Cardiac fibroblast (primary cell): ENCODE measurements at regions not wholly inside any gene's neighbourhood (a gene's known extent, or its start where the extent isn't known, plus 50 kb on each side); places are given as distances from the start of the nearest gene placed in this dataset.

Experiments used
- DNase-seq, 2 donors: peaks; one replicate each; pipeline versions ENCODE4 v3.0.0 to v3.0.0-alpha.2; 2010; ENCODE audit warnings: low read depth in 2 of 2
- H3K4me3 ChIP-seq, 2 donors: replicated peaks in 1 of 2; 1 replicate in 1 of 2; 2 replicates in 1 of 2; pipeline ENCODE4 v1.5.1; 2011; ENCODE audit warnings: low read depth in 2 of 2, low read length in 2 of 2, mild to moderate bottlenecking in 2 of 2, moderate library complexity in 1 of 2
- TF ChIP-seq, protein P1 (sequence below): IDR thresholded peaks from one replicate; pipeline ENCODE4 v1.5.1; 2011; ENCODE audit warnings: low read depth, mild to moderate bottlenecking, low read length, inconsistent platforms

DNA sequence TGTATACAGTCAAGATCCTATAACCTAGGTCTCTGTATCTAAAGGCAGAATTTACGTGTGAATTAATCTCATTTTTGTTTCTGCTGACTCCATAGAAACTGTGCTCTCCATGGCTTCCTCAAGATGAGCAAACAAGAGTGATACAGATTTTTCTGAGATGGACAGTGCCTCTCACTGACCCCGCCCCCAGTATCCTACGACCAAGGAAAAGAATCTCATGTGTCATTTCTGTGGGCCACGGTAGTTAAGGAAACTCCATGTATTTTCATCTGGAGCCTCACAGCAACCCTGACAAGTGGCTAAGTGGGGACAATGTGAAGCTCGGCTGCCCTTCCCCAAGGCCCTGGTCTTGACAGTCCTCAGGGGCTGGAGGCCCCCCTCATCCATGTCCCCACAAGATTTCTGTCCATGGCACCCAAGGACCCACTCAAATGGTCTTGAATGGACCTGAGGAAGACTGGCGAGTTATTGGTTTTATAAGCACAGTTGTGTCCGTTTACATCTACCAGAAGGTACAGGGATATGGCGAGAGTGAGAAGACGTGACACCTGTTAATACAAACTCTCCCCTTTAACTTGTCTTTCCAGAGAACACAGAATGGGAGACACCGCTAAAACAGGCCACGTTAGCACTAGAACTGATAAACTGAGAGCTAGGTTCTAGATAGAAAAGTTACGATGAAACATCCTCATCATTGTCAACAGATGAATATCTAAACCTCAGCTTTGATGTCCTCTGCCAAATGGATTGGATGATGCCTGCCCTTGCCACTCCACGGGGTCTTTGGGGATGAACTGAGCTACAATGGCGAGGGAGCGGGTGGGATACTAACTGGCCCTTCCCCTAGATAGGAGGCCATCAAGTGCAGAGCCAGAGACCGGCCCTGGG, 108.4 kb upstream of the EGLN3 start:
- no peak for DNase-seq
- TF ChIP-seq, protein P1, sequence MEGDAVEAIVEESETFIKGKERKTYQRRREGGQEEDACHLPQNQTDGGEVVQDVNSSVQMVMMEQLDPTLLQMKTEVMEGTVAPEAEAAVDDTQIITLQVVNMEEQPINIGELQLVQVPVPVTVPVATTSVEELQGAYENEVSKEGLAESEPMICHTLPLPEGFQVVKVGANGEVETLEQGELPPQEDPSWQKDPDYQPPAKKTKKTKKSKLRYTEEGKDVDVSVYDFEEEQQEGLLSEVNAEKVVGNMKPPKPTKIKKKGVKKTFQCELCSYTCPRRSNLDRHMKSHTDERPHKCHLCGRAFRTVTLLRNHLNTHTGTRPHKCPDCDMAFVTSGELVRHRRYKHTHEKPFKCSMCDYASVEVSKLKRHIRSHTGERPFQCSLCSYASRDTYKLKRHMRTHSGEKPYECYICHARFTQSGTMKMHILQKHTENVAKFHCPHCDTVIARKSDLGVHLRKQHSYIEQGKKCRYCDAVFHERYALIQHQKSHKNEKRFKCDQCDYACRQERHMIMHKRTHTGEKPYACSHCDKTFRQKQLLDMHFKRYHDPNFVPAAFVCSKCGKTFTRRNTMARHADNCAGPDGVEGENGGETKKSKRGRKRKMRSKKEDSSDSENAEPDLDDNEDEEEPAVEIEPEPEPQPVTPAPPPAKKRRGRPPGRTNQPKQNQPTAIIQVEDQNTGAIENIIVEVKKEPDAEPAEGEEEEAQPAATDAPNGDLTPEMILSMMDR: no peak
- H3K4me3 ChIP-seq: peak overlapping the region; percentile 50 to 59

DNA sequence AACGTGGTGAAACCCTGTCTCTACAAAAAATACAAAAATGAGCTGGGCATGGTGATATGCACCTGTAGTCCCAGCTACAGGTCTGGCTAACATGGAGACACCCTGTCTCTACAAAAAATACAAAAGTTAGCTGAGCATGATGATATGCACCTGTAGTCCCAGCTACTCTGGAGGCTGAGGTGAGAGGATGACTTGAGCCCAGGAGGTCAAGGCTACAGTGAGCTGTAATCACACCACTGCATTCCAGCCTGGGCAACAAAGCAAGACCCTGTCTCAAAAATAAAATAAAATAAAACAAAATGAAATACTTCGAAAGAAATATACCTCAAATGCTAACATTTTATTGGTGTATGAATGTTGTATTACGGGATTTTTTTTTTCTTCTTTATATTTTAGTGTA, 107.6 kb upstream of the EGLN3 start:
- TF ChIP-seq, protein P1: no peak
- no peak for DNase-seq
- no peak overlapping the region for H3K4me3 ChIP-seq

GRCh38 chr14:34056046-34056445, 105.2 kb upstream of the EGLN3 start:
- DNase-seq: no peak
- TF ChIP-seq, protein P1: no peak
- H3K4me3 ChIP-seq: no peak overlapping the region

- no peak for DNase-seq
- TF ChIP-seq, protein P1: no peak
- no peak overlapping the region for H3K4me3 ChIP-seq
Observed at GRCh38 chr14:34055157-34055950, 104.5 kb upstream of the EGLN3 start.

GRCh38 chr14:34053666-34054065, 102.8 kb upstream of the EGLN3 start:
- peak; percentile 18 to 84 for DNase-seq
- no peak overlapping the region for H3K4me3 ChIP-seq
- TF ChIP-seq, protein P1: no peak

- DNase-seq: peak; percentile 36 to 55
- no peak overlapping the region for H3K4me3 ChIP-seq
- TF ChIP-seq, protein P1: no peak
Observed at GRCh38 chr14:34052658-34053014, 101.8 kb upstream of the EGLN3 start.
